Fibroblast of lung (primary cell): ENCODE measurements at regions not wholly inside any gene's neighbourhood (a gene's known extent, or its start where the extent isn't known, plus 50 kb on each side); places are given as distances from the start of the nearest gene placed in this dataset.

Experiments
- DNase-seq, 2 donors: peaks; one replicate each; pipeline versions ENCODE4 v3.0.0 to v3.0.0-alpha.2; 2010; ENCODE audit warnings: low read depth in 2 of 2
- H2AFZ ChIP-seq: 2 replicates; pipeline ENCODE4 v1.5.1; 2012; ENCODE audit warnings: low read length, control low read depth, inconsistent platforms
- H3K27ac ChIP-seq: 2 replicates; pipeline ENCODE4 v1.5.1; 2011; ENCODE audit warnings: low read length, control low read depth; ENCODE audit not compliant: insufficient read depth
- H3K27me3 ChIP-seq: 2 replicates; pipeline ENCODE4 v1.5.1; 2011; ENCODE audit warnings: mild to moderate bottlenecking, low read length; ENCODE audit not compliant: control insufficient read depth, insufficient read depth
- H3K36me3 ChIP-seq: 2 replicates; pipeline ENCODE4 v1.5.1; 2011; ENCODE audit warnings: low read length; ENCODE audit not compliant: control insufficient read depth, insufficient read depth
- H3K4me1 ChIP-seq: 2 replicates; pipeline ENCODE4 v1.5.1; 2011; ENCODE audit warnings: low read length; ENCODE audit not compliant: control insufficient read depth, insufficient read depth; ENCODE audit errors: extremely low read depth
- H3K4me2 ChIP-seq: 2 replicates; pipeline ENCODE4 v1.5.1; 2011; ENCODE audit warnings: low read length, control low read depth; ENCODE audit not compliant: insufficient read depth; ENCODE audit errors: extremely low read depth
- H3K4me3 ChIP-seq, 4 experiments: fragments of 200-600 bp in 1 of 4; sonication (generic) in 1 of 4; replicated peaks in 1 of 4; 2 replicates each; pipeline ENCODE4 v1.5.1; 2011 to 2016; ENCODE audit warnings: low read length in 4 of 4, low read depth in 3 of 4, mild to moderate bottlenecking in 3 of 4, control low read depth in 2 of 4, inconsistent platforms in 1 of 4, mixed read lengths in 1 of 4; ENCODE audit not compliant: insufficient read depth in 1 of 4; ENCODE audit errors: control extremely low read depth in 1 of 4
- H3K79me2 ChIP-seq: 2 replicates; pipeline ENCODE4 v1.5.1; 2012; ENCODE audit warnings: mild to moderate bottlenecking, low read length, inconsistent platforms; ENCODE audit not compliant: control insufficient read depth, insufficient read depth
- H3K9ac ChIP-seq: 2 replicates; pipeline ENCODE4 v1.5.1; 2011; ENCODE audit warnings: mild to moderate bottlenecking, low read length, control low read depth; ENCODE audit not compliant: insufficient read depth
- H3K9me3 ChIP-seq: 2 replicates; pipeline ENCODE4 v1.5.1; 2012; ENCODE audit warnings: low read depth, low read length; ENCODE audit not compliant: control insufficient read depth, insufficient read depth
- H4K20me1 ChIP-seq: 2 replicates; pipeline ENCODE4 v1.5.1; 2011; ENCODE audit warnings: low read length; ENCODE audit not compliant: control insufficient read depth, insufficient read depth; ENCODE audit errors: extremely low read depth
- EZH2 ChIP-seq: IDR thresholded peaks from 2 replicates; pipeline ENCODE4 v1.5.1; 2012; ENCODE audit warnings: low read length, control low read depth, mild to moderate bottlenecking; ENCODE audit errors: missing control alignments
- TF ChIP-seq, protein P1 (sequence below), 2 donors: IDR thresholded peaks in 1 of 2; conservative IDR thresholded peaks in 1 of 2; 1 replicate in 1 of 2; 2 replicates in 1 of 2; pipeline ENCODE4 v1.5.1; 2011 to 2012; ENCODE audit warnings: low read length in 2 of 2, control low read depth in 1 of 2, inconsistent platforms in 1 of 2, low read depth in 1 of 2, mild to moderate bottlenecking in 1 of 2

DNA sequence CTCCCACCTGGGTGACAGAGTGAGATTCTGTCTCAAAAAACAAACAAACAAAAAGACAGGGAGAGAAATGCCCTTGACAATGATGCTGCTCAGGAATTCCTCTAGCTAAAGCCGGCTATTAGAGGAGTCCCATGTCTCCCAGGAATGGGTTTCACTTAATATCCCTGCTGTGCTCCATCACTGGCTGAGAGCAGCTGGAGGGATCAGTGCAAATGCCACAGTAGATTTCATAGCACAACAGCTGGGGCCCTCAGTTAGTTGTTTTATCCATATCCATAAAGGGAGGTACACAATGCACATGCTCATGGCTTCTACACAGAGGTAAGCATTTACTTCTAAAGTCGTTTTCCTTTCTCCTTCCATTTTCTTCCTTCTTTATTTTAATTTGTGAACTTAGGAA lies 742.0 kb upstream of the POU3F2 start:
- Histone ChIP-seq H3K9ac (no peak overlapping the region), H3K27me3 (no peaks in the 10 kb centered on the region), H3K4me1 (no peaks in the 10 kb centered on the region), H3K4me2 (no peak overlapping the region), H3K9me3 (no peaks in the 10 kb centered on the region), H3K36me3 (no peaks in the 10 kb centered on the region), H2AFZ (no peak overlapping the region), H3K4me3 (no peak overlapping the region), H3K79me2 (no peaks in the 10 kb centered on the region), H4K20me1 (no peaks in the 10 kb centered on the region), H3K27ac (no peak overlapping the region)
- DNase-seq: no peak
- TF ChIP-seq EZH2: no peak
- TF ChIP-seq, protein P1, sequence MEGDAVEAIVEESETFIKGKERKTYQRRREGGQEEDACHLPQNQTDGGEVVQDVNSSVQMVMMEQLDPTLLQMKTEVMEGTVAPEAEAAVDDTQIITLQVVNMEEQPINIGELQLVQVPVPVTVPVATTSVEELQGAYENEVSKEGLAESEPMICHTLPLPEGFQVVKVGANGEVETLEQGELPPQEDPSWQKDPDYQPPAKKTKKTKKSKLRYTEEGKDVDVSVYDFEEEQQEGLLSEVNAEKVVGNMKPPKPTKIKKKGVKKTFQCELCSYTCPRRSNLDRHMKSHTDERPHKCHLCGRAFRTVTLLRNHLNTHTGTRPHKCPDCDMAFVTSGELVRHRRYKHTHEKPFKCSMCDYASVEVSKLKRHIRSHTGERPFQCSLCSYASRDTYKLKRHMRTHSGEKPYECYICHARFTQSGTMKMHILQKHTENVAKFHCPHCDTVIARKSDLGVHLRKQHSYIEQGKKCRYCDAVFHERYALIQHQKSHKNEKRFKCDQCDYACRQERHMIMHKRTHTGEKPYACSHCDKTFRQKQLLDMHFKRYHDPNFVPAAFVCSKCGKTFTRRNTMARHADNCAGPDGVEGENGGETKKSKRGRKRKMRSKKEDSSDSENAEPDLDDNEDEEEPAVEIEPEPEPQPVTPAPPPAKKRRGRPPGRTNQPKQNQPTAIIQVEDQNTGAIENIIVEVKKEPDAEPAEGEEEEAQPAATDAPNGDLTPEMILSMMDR (conservative IDR thresholded peaks at IDR 0.05 in 1 of 2, IDR thresholded peaks at IDR 0.05 in 1 of 2; ENCODE audit: low read depth in 1 of 2, low read length in 2 of 2): no peak

DNA sequence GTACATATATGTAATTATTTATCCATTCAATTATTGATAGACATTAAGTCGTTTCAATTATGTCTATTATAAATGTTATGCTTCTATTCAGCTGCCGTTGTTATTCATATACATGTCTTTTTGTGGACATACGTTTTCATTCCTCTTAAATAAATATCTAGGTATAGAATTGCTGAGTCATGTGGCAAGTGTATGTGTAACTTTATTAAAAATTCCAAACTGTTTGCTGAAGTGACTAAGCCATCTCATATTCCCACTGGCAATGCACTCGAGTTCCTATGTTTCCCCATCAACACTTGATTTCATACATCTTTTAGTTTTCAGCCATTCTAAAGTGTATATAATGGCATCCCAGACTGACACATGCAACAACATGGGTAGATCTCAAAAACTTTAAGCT lies 739.7 kb upstream of the POU3F2 start:
- Histone ChIP-seq H3K36me3 (no peaks in the 10 kb centered on the region), H3K27ac (no peak overlapping the region), H4K20me1 (no peaks in the 10 kb centered on the region), H3K4me1 (no peaks in the 10 kb centered on the region), H3K4me3 (no peak overlapping the region), H3K27me3 (no peaks in the 10 kb centered on the region), H2AFZ (no peak overlapping the region), H3K9me3 (no peaks in the 10 kb centered on the region), H3K4me2 (no peak overlapping the region), H3K79me2 (no peaks in the 10 kb centered on the region), H3K9ac (no peak overlapping the region)
- peak in 1 of 2 donors; percentile 6 for DNase-seq
- TF ChIP-seq, protein P1 (conservative IDR thresholded peaks at IDR 0.05 in 1 of 2, IDR thresholded peaks at IDR 0.05 in 1 of 2; ENCODE audit: low read depth in 1 of 2, low read length in 2 of 2): no peak
- no peak for TF ChIP-seq EZH2

DNA sequence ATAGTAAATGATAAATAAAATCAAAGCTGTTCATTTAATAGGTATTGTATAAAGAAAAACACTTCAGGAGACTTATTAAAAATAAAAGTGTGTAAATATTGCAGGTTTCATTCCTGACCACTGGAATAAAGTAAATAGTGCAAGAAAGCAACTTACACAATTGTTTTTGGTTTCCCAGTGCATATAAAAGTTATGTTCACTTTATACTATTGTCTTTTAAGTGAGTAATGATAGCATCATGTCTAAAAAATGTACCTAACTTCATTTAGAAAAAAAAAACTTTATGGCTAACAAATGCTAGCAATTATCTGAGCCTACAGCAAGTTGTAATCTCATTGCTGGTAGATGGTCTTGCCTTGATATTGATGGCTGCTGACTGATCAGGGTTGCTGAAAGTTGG lies 726.6 kb upstream of the POU3F2 start:
- Histone ChIP-seq H3K4me2 (no peak overlapping the region), H3K9me3 (no peaks in the 10 kb centered on the region), H4K20me1 (no peaks in the 10 kb centered on the region), H3K36me3 (no peaks in the 10 kb centered on the region), H3K4me3 (no peak overlapping the region), H3K27me3 (no peaks in the 10 kb centered on the region), H3K4me1 (no peaks in the 10 kb centered on the region), H3K27ac (no peak overlapping the region), H3K9ac (no peak overlapping the region), H2AFZ (no peak overlapping the region), H3K79me2 (no peaks in the 10 kb centered on the region)
- DNase-seq: no peak
- TF ChIP-seq, protein P1 (conservative IDR thresholded peaks at IDR 0.05 in 1 of 2, IDR thresholded peaks at IDR 0.05 in 1 of 2; ENCODE audit: low read depth in 1 of 2, low read length in 2 of 2): no peak
- no peak for TF ChIP-seq EZH2
